ENCODE measurements at regions not wholly inside any gene's neighbourhood (a gene's known extent, or its start where the extent isn't known, plus 50 kb on each side); places are given as distances from the start of the nearest gene placed in this dataset.

DNA sequence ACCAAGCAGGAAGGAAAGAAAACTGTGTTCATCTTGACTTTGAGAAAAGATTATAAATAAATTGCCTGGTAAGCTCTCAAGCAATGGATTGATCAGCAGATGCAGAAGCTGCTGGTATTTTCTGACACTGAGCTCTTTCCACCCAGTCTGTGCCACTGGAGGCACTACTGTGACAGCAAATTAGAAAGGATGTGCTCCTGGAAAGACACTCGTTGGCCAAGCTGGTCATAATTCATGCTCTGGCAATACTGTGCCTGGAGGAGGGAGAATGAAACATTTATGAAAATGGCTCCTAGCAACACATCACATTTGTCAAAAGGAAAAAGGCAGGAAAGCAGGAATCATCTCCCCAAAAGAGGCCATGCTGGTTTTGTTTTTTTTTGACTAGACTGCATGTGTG is 84.2 kb downstream of the CAVIN4 start:
- TF ChIP-seq, protein P1, sequence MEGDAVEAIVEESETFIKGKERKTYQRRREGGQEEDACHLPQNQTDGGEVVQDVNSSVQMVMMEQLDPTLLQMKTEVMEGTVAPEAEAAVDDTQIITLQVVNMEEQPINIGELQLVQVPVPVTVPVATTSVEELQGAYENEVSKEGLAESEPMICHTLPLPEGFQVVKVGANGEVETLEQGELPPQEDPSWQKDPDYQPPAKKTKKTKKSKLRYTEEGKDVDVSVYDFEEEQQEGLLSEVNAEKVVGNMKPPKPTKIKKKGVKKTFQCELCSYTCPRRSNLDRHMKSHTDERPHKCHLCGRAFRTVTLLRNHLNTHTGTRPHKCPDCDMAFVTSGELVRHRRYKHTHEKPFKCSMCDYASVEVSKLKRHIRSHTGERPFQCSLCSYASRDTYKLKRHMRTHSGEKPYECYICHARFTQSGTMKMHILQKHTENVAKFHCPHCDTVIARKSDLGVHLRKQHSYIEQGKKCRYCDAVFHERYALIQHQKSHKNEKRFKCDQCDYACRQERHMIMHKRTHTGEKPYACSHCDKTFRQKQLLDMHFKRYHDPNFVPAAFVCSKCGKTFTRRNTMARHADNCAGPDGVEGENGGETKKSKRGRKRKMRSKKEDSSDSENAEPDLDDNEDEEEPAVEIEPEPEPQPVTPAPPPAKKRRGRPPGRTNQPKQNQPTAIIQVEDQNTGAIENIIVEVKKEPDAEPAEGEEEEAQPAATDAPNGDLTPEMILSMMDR (IDR thresholded peaks at IDR 0.05), result no peak
- no peak for TF ChIP-seq POLR2A (IDR thresholded peaks at IDR 0.05)

Measured in heart left ventricle (tissue), 13 donors.